Stimulated activated CD8-positive, alpha-beta memory T cell treated with anti-CD3 and anti-CD28 coated beads, Interleukin-7, amount 100 ng/mL, for 48 hours (primary cell): ENCODE measurements at regions not wholly inside any gene's neighbourhood (a gene's known extent, or its start where the extent isn't known, plus 50 kb on each side); places are given as distances from the start of the nearest gene placed in this dataset.
"Not testable (repeated sequence)": the region's sequence is repeated elsewhere in the genome, so short reads cannot be mapped to it uniquely, and the experiment has no call there.

Experiments
- DNase-seq, 2 donors: peaks; one replicate each; pipeline ENCODE4 v3.0.0-alpha.2; 2020; ENCODE audit warnings: low read depth in 1 of 2; ENCODE audit errors: extremely low read depth in 1 of 2

DNA sequence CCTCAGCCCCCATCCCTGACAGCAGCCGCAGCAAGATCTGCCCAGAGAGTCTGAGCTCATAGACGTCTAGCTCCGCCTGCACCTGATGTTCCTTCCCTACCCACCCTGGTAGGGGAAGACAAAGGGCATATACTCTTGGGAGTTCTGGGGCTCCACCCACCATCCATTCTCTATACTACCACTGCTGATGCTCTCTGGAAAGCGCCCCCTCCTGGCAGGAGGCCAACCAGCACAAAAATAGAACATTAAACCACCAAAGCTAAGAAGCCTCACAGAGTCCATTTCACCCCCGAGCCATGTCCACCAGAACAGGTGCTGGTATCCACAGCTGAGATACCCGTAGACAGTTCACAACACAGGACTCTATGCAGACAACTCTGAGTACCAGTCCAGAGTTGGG lies 662.6 kb upstream of the FAM98A start:
- DNase-seq: no peak

DNA sequence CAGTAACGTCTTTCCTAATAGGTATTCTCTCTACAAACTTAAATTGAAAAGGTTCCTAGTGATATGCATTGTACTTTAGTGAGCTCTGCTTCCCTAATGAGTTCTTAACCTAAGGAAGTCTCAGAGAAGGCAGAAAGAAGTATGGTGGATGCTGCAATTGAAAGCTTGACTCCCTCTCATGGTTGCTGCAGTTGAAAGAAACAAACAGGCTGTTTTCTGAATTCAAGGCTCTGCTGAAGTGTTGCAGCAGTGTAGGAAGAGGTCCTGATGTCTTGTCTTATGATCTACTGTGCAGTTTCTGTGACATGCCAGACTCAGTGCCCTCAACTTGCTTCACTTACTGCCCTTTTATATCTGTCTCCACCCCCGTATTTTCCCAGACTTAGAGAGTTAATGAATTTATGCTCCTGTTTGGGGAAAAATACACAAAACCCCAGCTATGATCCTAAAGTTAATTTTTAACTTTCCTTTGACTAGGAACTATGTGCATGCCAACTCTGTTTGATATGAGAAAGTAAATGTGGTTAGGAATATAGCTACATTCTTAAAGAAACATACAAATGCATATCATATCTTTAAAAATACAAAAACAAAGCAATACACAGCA lies 655.3 kb upstream of the FAM98A start:
- no peak for DNase-seq

DNA sequence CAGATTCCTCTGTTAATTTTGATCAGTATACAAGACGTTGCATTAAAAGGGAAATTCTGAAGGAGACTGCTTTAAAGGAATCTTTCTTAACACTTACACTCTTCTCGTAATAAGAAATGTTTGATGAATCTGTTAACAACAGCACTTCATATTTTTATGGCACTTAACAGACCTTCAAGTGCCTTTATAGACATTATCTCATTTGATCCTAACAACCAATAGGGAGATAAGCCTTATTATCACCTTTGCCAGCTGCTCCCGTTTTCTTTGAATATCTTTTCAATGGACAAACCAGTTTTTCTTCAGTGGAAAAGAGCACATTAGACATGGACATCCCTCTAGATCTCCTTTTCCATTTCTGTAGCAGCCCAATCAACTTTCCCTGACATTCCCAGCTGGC lies 653.0 kb upstream of the FAM98A start:
- no peak for DNase-seq

DNA sequence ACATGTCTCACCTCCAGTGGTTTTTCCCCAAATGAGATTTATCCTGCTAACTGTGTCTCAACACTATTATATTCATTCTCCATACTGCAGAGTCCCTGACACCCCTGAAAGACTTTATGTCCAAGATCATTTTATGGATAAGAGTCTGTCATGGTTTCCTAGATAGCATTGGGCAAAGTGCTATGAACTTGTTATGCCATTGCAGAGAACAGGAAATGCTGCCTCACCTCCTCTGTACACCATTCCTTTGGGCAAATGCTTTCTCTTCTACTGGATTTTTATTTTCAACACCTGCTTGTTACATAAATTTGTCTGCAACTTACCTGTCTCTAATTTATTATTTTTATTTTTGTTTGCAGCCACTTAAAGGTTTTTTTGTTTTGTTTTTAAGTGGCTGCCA lies 652.5 kb upstream of the FAM98A start:
- no peak for DNase-seq

DNA sequence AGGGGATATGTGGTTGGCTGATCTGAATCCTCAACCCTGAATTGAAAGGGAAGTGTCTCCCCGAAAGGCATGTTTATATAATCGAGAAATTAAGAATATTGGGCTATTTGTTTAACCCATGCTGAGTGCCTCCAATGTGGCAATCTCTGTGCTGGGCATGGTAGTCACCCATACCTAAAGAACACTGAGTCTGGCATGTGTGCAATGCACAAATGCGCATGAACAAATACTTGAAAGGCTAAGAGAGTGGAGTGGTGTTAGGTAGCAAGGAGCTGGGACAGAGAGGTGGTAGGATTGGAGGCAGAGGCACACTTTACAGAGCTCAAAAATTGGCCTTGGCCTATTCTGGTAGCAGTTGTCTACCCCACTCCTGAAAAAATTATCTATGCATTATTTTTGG lies 645.1 kb upstream of the FAM98A start:
- DNase-seq: no peak

DNA sequence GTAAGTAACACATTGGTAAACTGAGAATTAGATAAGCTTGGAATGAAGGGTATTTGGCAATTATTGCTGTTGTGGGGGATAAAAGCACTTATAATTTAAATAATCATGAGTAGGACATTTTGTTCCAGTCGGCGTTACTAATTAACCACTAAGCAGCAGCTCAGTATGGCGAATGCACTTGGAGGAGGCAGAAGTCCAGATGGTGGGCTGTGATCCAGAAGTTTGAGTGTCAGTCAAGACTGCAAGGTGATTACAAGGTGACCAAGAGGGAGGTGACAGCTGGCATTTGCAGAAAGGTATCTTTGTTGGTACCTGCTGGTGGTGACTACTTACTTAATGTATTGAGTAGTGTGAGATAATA lies 643.6 kb upstream of the FAM98A start:
- no peak for DNase-seq

DNA sequence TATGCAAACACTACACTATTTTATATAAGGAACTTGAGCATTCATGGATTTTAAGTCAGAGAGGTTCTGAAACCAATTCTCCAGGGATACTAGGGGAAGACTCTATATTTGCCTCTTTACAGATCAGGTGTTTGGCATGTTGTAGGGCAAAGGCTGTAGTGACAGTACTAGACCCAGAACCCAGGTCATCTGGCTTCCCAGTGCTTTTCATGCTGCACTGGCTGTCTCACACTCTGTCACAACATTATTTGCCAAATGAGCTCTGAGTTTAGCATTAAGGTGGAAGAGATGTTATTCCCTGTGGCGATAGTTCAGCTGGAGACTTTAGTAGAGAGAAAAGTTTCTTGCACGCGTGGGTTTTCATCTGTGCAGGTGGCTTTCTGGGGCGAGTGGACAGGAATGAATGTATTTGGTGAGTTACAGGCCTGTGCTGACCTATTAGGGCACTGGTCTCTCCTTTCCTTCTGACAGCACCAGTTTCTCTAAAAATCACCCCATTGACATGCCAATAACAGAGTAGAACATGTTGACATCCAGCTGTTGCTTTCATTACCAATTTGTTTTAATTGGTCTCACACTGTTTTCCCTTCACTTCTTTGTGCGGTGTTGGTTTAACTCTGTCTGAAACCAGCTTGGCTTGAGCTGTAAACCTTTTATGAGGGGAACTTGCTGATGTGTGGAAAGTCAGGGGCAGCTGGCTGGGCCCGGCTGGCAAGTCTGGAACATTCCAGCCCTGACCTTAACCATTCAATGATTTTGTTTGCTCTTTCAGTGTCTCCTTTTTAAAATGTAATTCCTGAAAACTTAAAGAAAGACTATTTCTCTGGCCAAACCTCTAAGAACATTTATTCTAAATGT lies 643.0 kb upstream of the FAM98A start:
- no peak for DNase-seq

DNA sequence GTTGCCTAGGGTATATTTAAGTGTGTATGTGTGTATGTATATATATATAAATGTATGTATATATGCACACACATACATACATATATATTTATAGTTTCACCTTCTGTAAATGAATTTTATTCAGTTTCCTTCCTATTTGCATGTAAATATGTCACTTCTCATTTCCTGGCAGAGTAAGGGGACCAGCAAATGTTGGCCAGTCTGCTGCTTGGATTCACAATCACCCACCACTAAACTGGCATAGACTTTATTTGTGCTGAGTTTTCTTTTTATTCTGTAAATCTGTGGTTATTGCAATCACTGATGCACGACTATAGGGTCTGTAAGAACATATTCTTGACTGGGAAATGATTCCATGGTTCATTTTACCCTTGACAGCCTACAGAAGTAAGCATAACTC lies 640.4 kb upstream of the FAM98A start:
- no peak for DNase-seq

DNA sequence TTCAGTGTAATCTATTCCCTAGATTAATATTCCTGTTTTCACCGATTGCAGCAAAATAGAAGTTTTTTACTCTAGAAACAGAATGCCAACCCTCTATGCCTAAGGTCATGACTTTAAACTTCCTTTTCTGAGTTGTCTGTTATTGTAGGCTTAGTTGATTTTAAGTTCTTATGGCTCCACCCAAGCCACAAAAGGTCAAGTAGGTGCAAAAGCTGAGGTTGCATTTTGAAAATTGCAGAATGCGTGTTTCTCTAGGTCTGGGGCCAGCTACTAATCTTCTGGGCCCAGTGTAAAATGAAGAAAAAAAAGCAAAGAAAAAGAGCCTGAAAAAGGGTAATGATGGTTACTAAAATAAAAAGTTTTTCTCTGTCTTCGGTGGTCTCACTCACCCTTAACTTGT lies 635.7 kb upstream of the FAM98A start:
- DNase-seq: no peak

DNA sequence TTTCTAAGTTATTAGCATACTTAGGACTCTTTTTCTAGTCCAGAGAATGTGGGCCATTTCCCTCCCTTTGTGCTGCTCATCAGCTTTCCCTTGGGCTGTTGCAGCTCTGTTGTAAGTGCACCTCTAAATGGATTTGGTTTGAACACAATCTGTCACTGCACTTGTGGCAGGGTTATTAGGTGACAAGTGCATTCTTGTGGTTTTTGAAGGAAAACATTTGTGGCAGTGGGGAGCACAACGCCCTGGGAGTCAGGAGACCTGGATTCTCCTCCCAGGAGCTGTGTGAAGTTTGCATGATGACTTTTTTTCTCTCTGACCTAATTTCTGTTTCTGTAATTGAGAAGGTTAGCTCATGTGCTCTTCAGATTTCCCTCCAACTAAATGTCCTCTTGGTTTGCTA lies 630.9 kb upstream of the FAM98A start:
- no peak for DNase-seq

DNA sequence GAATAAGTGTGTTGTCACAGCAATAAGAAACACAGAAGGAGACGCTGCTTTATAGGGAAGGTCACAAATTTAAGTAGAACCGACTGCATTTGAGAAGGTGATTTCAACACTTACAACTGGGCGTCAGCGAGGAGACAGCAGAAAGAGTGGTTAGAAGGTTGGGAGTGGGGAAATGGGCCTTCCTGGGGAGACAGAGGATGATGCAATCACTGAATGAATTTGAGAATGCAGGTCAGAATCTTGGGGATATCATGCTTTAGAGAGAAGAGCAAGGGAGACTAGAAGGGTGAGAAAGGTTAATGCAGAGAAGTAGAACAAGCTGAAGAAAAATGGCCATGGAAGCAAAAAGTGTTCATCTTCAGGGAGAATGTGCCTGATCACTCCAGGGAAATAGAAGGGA lies 616.1 kb upstream of the FAM98A start:
- DNase-seq: no peak

DNA sequence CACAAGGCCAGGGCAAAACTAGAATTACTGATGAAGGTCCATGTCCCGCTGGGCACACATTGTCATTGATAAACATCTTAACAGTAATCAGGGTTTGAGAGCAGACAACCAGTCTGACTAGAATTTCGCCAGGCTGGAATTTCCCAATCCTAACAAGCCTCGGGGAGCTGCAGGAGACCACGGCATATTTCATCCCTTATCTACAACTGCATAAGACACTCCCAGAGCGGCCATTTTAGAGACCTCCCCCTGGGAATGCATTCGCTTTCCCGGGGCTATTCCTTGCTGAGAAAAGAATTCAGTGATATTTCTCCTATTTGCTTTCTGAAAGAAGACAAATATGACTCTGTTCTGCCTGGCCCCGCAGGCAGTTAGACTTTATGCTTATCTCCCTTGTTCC lies 611.3 kb upstream of the FAM98A start:
- DNase-seq: not testable (repeated sequence)

DNA sequence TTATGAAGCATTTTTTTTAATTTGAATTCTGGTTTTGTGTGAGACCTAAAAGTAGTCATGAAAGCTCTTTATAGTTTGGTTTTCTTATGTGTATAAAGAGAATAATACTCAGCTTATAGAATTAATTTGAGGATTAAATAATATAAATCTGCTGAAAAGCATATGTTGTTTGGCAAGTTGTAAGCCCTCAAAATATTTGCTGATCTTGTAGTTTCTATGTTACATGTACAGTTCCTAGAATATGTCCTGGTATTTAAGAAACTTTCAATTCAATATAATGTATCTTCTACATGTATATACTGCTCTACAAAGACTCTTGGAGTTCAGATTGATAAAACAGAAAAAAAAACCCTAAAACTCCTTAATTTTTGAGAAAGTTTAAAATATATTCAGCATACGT lies 605.5 kb upstream of the FAM98A start:
- no peak for DNase-seq

DNA sequence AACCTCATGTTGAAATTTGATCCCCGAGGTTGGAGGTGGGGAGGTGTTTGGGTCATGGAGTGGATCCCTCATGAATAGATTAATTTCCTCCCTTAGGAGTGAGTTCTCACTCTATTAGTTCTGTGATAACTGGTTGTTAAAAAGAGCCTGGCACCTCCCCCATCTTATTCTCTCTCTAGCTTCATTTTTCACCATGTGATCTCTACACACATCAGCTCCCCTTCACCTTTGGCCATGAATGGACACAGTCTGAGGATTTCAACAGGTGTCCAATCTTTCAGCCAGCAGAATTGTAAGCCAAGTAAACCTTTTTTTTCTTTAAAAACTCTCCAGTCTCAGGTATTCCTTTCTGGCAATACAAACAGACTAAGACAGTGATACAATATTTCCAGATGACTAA lies 602.0 kb upstream of the FAM98A start:
- DNase-seq: no peak

DNA sequence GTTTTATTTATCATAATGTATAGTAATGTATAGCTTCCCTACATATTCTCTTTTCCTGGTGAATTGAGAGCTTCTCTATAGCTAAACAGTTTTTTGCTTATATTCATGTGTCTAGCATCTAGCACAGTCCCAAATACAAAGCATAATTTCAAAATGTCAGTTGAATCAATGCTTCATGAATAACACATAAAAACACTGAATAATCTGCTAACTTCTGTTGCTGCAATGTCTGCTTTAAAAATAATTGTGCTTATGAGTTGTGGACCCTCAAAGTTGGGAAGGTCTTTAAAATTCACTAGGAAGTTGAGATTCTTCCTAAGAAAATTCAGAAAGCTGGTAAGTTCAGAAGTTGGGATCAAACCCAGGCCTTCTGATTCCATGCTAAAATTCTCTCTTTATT lies 600.9 kb upstream of the FAM98A start:
- DNase-seq: no peak

DNA sequence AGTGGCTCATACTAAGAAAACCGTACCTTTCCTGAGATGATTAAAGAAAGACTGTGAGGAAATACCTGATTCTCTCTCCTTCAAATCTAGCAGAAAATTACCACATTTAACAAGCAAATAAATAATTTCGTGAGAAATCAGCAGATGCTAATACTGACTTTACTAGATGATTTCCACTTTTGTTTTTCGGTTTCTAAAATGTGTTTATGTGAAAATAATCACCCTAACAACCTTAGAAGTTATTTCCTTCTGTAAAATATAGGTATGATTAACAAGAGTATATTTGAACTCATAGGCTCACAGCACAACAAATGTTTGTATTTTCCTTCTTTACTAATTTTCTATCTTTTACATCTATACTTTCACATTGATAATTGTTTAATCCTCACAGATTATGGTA lies 594.1 kb upstream of the FAM98A start:
- no peak for DNase-seq

DNA sequence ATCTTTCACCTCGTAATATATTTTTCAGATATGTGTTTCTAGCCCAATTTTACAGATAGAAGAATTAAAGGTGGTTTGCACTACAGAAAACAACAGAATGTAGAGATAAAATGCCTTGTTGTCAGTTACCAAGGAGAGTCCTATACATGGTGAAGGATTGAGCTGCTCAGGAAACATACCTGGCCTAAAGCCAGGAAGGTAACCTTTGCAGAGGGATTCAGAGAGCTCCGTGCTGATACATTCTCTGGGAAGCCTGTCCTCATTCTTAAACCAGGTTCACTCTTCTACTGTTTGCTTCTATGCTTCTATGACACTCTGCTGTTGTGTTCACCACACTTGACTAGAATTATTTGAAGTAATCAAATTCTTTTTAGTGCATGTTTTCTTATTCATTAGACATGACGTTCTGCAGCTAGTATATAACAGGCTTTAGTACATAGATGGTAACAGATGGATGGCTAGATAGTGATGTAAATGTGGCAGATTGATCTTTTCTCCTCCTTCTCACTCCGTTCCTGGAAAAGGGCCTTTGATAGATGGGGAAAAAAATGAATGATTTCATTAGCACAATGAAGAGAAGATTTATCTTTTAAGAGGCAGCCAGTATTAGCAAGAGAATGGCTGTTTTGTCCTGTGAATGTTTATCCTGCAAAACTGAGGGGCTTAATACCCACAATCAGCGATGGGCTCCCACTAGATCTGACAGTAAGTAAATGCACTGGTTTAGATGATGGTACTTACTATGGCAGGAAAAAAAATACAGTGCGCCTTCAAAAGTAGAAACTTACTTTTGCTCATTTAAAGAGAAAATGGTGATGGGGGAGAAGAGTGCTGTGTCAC lies 589.6 kb upstream of the FAM98A start:
- no peak for DNase-seq

DNA sequence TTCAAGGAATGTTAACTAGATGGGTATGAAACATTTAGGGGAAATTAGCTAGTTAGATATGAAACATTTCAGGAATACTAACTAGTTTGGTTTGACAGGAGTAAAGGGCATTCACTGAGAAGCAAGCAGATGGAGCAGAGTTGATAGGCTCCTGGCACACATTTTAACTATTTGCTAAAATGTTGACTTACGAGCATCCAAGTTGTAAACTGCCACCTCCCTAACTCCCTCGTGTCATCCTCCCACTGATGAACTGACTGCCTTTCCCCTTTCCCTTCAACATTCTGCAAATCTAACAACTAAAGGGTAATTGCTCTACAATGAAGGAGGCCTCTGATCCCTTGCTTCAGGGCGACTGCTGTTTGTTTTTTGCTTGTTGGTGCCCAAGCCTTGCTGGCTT lies 580.4 kb upstream of the FAM98A start:
- no peak for DNase-seq

DNA sequence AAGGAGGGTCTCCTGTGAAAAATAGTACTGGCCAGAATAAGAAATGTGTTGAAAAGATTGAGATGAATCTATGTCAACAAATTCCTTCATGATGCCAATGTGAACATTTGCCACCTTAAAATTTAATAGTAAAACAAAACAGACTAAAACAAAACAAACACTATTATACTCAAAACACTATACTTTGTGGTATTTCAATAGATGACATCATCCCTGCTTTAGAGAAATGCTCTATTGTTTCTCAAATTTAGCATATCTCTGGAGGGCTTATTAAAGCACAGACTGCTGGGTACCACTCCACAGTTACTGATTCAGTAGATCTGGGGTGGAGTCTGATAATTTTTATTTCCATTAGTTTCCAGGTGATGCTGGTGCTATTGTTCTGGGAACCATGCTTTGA lies 579.4 kb upstream of the FAM98A start:
- DNase-seq: no peak

DNA sequence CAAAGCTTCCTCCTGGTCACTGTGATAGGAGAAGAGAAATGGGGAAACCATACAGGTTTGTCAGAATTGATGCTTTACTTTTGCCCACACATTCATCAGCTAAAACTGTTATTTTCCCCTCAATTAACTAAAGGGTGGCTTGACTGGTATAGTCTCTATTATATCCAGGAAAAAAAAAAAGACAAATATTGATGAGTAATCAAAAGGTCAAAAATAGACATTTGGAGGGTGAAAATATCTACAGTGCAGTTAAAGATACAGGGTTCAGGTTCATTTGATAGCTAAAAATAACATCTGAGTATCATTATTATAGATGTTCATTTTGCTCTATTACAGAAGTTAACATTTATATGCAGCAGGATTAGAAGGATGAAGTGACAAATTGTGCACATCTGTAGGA lies 577.6 kb upstream of the FAM98A start:
- DNase-seq: no peak

DNA sequence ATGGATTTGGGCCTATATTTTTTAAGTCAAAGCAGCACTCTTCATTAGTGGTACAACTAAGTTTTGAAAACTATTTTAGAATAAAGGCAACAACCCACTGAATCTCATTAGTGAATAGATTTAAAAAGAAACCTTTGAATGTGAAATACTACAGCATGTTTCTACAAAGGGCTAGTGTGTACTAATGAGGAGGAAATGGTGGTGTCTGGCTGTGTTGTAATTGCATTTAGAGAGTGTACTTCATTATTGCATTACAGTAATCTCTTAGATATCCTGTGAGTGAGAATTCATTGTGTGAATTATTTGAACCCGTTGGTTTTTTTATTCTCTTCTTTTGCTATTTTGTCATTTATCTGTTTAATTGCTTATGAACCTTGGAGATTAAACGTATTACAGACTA lies 575.4 kb upstream of the FAM98A start:
- no peak for DNase-seq

DNA sequence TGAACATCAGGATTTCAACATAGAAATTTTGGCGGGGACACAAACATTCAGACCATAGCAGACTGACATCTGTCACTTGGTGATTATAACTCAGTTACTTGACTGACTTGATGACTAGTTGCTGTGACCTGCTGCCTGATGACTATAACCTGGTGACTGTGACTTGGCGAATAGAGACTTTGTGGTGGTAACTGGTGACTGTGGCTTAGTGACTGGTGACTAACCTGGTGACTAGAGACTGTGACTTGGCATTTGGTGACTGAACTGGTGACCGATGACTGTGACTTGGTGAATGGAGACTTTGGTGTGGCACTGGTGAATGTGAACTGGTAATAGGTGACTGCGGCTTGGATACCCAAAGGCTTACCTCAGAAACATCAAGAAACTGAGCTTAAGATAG lies 563.1 kb upstream of the FAM98A start:
- DNase-seq: no peak
